ENCODE measurements at regions not wholly inside any gene's neighbourhood (a gene's known extent, or its start where the extent isn't known, plus 50 kb on each side); places are given as distances from the start of the nearest gene placed in this dataset.
A peak's percentile ranks its signal among the peaks of the same experiment; 100 is the strongest.

- TF ChIP-seq MAX (IDR thresholded peaks at IDR 0.05; ENCODE audit: low read depth): no peak
- peak; percentile 40; the same call in 1 of the 2 replicates for TF ChIP-seq CTCF (IDR thresholded peaks at IDR 0.05)
- no peak for TF ChIP-seq POLR2AphosphoS5 (IDR thresholded peaks at IDR 0.05; ENCODE audit: low read depth, low read length)
- no peak for TF ChIP-seq YY1 (IDR thresholded peaks at IDR 0.05; ENCODE audit: low read depth)
- no peak for TF ChIP-seq EP300 (IDR thresholded peaks at IDR 0.05; ENCODE audit: borderline replicate concordance in 1 of 2, low read depth in 1 of 2, low read length in 1 of 2)
- TF ChIP-seq TCF12 (IDR thresholded peaks at IDR 0.05): no peak
- no peak for TF ChIP-seq TAF1 (IDR thresholded peaks at IDR 0.05; ENCODE audit: borderline replicate concordance, low read depth, low read length)
- no peak for TF ChIP-seq USF2 (IDR thresholded peaks at IDR 0.05; ENCODE audit: borderline replicate concordance, low read depth, low read length)
- TF ChIP-seq GATA2 (CRISPR knock-in tag; IDR thresholded peaks at IDR 0.05): no peak
- TF ChIP-seq EZH2phosphoT487 (IDR thresholded peaks at IDR 0.05; ENCODE audit: borderline replicate concordance, low read depth): no peak
- no peak for TF ChIP-seq MXI1 (IDR thresholded peaks at IDR 0.05; ENCODE audit: low read depth, low read length)
Measured at GRCh38 chr5:120394259-120394658, 69.8 kb upstream of the PRR16 start.
